MM.1S (cell line): ENCODE measurements at regions not wholly inside any gene's neighbourhood (a gene's known extent, or its start where the extent isn't known, plus 50 kb on each side); places are given as distances from the start of the nearest gene placed in this dataset.

ENCODE experiments used
- DNase-seq: peaks from one replicate; pipeline ENCODE4 v3.0.0-alpha.2; 2015
- H2AFZ ChIP-seq: fragments of 300-600 bp; sonication (generic); 2 replicates; pipeline ENCODE4 v1.6.0; 2016; ENCODE audit warnings: antibody characterized with exemption, low read length
- H3F3A ChIP-seq: fragments of 300-600 bp; sonication (generic); 2 replicates; pipeline ENCODE4 v1.6.1; 2016; ENCODE audit warnings: mild to moderate bottlenecking, antibody characterized with exemption, low read length, moderate library complexity, mixed read lengths; ENCODE audit not compliant: insufficient read depth
- H3K27ac ChIP-seq: fragments of 300-600 bp; sonication (generic); 2 replicates; pipeline ENCODE4 v1.5.1; 2016; ENCODE audit warnings: mild to moderate bottlenecking, low read length
- H3K27me3 ChIP-seq: fragments of 300-600 bp; sonication (generic); replicated peaks from 2 replicates; pipeline ENCODE4 v1.6.0; 2016; ENCODE audit warnings: low read length; ENCODE audit not compliant: insufficient read depth
- H3K36me3 ChIP-seq: fragments of 300-600 bp; sonication (generic); replicated peaks from 2 replicates; pipeline ENCODE4 v1.6.1; 2016; ENCODE audit warnings: mild to moderate bottlenecking, low read length, mixed read lengths; ENCODE audit not compliant: insufficient read depth
- H3K4me1 ChIP-seq: fragments of 300-600 bp; sonication (generic); 2 replicates; pipeline ENCODE4 v1.6.1; 2016; ENCODE audit warnings: low read length, mixed read lengths
- H3K4me2 ChIP-seq: fragments of 300-600 bp; sonication (generic); 2 replicates; pipeline ENCODE4 v1.6.0; 2016; ENCODE audit warnings: low read depth, low read length
- H3K4me3 ChIP-seq: fragments of 300-600 bp; sonication (generic); 2 replicates; pipeline ENCODE4 v1.5.1; 2016; ENCODE audit warnings: low read length, mixed read lengths
- H3K79me2 ChIP-seq: fragments of 300-600 bp; sonication (generic); 2 replicates; pipeline ENCODE4 v1.6.1; 2016; ENCODE audit warnings: mixed run types, low read length, mixed read lengths
- H3K9ac ChIP-seq: fragments of 300-600 bp; sonication (generic); 2 replicates; pipeline ENCODE4 v1.6.1; 2016; ENCODE audit warnings: low read length, mixed read lengths
- H3K9me2 ChIP-seq: fragments of 300-600 bp; sonication (generic); replicated peaks from 2 replicates; pipeline ENCODE4 v1.6.1; 2016; ENCODE audit warnings: mild to moderate bottlenecking, low read length, mixed read lengths; ENCODE audit not compliant: insufficient read depth
- H3K9me3 ChIP-seq: fragments of 300-600 bp; sonication (generic); replicated peaks from 2 replicates; pipeline ENCODE4 v1.6.1; 2016; ENCODE audit warnings: mild to moderate bottlenecking, low read length, mixed read lengths; ENCODE audit not compliant: insufficient read depth
- H4K20me1 ChIP-seq: fragments of 300-600 bp; sonication (generic); 2 replicates; pipeline ENCODE4 v1.6.1; 2016; ENCODE audit warnings: mild to moderate bottlenecking, low read length, moderate library complexity, mixed read lengths; ENCODE audit not compliant: insufficient read depth
- EZH2 ChIP-seq: fragments of 300-600 bp; sonication (generic); optimal IDR thresholded peaks from 2 replicates; pipeline ENCODE3; 2017; ENCODE audit warnings: low read depth, mild to moderate bottlenecking, antibody characterized with exemption, low read length, mixed read lengths
- EZH2phosphoT487 ChIP-seq: fragments of 300-600 bp; sonication (generic); IDR thresholded peaks from 2 replicates; pipeline ENCODE4 v1.6.1; 2018; ENCODE audit warnings: antibody characterized with exemption, low read length
- TF ChIP-seq, protein P1 (sequence below): fragments of 300-600 bp; sonication (generic); IDR thresholded peaks from 2 replicates; pipeline ENCODE4 v1.5.1; 2016; ENCODE audit warnings: antibody characterized with exemption, low read length, mixed read lengths

GRCh38 chr10:2920168-2920567 lies 147.2 kb upstream of the PFKP start:
- Histone ChIP-seq H3K27ac (no peak overlapping the region), H3K4me3 (no peak overlapping the region), H2AFZ (no peak overlapping the region), H3K9ac (no peak overlapping the region), H3K9me3 (no peaks in the 10 kb centered on the region), H4K20me1 (no peaks in the 10 kb centered on the region), H3K27me3 (no peaks in the 10 kb centered on the region), H3K4me2 (no peak overlapping the region), H3K79me2 (no peaks in the 10 kb centered on the region), H3F3A (no peaks in the 10 kb centered on the region), H3K9me2 (no peaks in the 10 kb centered on the region), H3K36me3 (no peaks in the 10 kb centered on the region), H3K4me1 (no peaks in the 10 kb centered on the region)
- TF ChIP-seq, protein P1, sequence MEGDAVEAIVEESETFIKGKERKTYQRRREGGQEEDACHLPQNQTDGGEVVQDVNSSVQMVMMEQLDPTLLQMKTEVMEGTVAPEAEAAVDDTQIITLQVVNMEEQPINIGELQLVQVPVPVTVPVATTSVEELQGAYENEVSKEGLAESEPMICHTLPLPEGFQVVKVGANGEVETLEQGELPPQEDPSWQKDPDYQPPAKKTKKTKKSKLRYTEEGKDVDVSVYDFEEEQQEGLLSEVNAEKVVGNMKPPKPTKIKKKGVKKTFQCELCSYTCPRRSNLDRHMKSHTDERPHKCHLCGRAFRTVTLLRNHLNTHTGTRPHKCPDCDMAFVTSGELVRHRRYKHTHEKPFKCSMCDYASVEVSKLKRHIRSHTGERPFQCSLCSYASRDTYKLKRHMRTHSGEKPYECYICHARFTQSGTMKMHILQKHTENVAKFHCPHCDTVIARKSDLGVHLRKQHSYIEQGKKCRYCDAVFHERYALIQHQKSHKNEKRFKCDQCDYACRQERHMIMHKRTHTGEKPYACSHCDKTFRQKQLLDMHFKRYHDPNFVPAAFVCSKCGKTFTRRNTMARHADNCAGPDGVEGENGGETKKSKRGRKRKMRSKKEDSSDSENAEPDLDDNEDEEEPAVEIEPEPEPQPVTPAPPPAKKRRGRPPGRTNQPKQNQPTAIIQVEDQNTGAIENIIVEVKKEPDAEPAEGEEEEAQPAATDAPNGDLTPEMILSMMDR = no peak
- TF ChIP-seq EZH2phosphoT487 (no peak), EZH2 (no peak)
- no peak for DNase-seq

- Histone ChIP-seq H3K4me3 (no peak overlapping the region), H3F3A (no peaks in the 10 kb centered on the region), H3K9me3 (no peaks in the 10 kb centered on the region), H3K79me2 (no peaks in the 10 kb centered on the region), H3K9ac (no peak overlapping the region), H3K9me2 (no peaks in the 10 kb centered on the region), H3K4me2 (no peak overlapping the region), H2AFZ (no peak overlapping the region), H3K27ac (no peak overlapping the region), H3K36me3 (no peaks in the 10 kb centered on the region), H3K4me1 (no peaks in the 10 kb centered on the region), H3K27me3 (no peaks in the 10 kb centered on the region), H4K20me1 (no peaks in the 10 kb centered on the region)
- no peak for TF ChIP-seq EZH2phosphoT487
- TF ChIP-seq EZH2 = no peak
- TF ChIP-seq, protein P1 = no peak
- DNase-seq = no peak
Observed at GRCh38 chr10:2919016-2919415, 148.3 kb upstream of the PFKP start.

GRCh38 chr10:2918489-2918888 lies 148.9 kb upstream of the PFKP start:
- H3K36me3 ChIP-seq = no peaks in the 10 kb centered on the region
- H2AFZ ChIP-seq = no peak overlapping the region
- H3K27ac ChIP-seq = no peak overlapping the region
- no peaks in the 10 kb centered on the region for H3F3A ChIP-seq
- DNase-seq = no peak
- no peaks in the 10 kb centered on the region for H3K79me2 ChIP-seq
- no peak for TF ChIP-seq EZH2phosphoT487
- H3K4me3 ChIP-seq = no peak overlapping the region
- no peaks in the 10 kb centered on the region for H3K27me3 ChIP-seq
- H3K9ac ChIP-seq = no peak overlapping the region
- no peaks in the 10 kb centered on the region for H3K4me1 ChIP-seq
- no peak overlapping the region for H3K4me2 ChIP-seq
- H4K20me1 ChIP-seq = no peaks in the 10 kb centered on the region
- H3K9me2 ChIP-seq = no peaks in the 10 kb centered on the region
- no peaks in the 10 kb centered on the region for H3K9me3 ChIP-seq

DNA sequence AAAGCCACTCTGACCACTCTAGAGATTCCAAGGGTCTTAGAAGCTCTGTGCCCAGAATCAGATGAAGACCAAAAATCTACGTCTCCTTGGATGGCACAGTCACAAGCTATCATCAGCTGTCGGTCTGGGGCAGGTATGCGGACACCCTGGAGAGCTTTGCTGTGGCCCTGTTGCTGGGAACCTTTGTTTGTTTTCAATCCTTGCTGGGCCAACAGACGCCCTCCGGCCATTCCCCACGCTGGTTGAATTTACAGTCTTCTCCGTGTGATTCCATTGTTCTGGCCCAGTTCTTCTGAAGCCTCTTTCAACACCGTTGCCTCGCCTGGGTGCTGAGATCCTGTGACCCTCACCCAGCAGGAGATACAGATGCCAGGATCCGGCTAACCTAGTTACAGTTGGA lies 149.4 kb upstream of the PFKP start:
- TF ChIP-seq EZH2 (no peak), EZH2phosphoT487 (no peak)
- TF ChIP-seq, protein P1 = no peak
- no peaks in the 10 kb centered on the region for H3K9me3 ChIP-seq
- H3K4me1 ChIP-seq = no peaks in the 10 kb centered on the region
- no peaks in the 10 kb centered on the region for H3F3A ChIP-seq
- no peak overlapping the region for H2AFZ ChIP-seq
- no peaks in the 10 kb centered on the region for H3K27me3 ChIP-seq
- H3K9ac ChIP-seq = no peak overlapping the region
- no peak overlapping the region for H3K4me2 ChIP-seq
- no peaks in the 10 kb centered on the region for H4K20me1 ChIP-seq
- H3K9me2 ChIP-seq = no peaks in the 10 kb centered on the region
- no peaks in the 10 kb centered on the region for H3K36me3 ChIP-seq
- no peak overlapping the region for H3K27ac ChIP-seq
- no peak overlapping the region for H3K4me3 ChIP-seq
- DNase-seq = no peak
- H3K79me2 ChIP-seq = no peaks in the 10 kb centered on the region
